HUES6 (cell line): ENCODE measurements at regions not wholly inside any gene's neighbourhood (a gene's known extent, or its start where the extent isn't known, plus 50 kb on each side); places are given as distances from the start of the nearest gene placed in this dataset.
A peak's percentile ranks its signal among the peaks of the same experiment; 100 is the strongest.

Experiments
- H3K27ac ChIP-seq: 2 replicates; pipeline ENCODE4 v1.7.0; 2013; ENCODE audit warnings: low read depth, mild to moderate bottlenecking, low read length, inconsistent platforms
- H3K27me3 ChIP-seq: 2 replicates; pipeline ENCODE4 v1.6.1; 2013; ENCODE audit warnings: low read length; ENCODE audit not compliant: control insufficient read depth, insufficient read depth
- H3K36me3 ChIP-seq: 2 replicates; pipeline ENCODE4 v1.6.1; 2013; ENCODE audit warnings: low read length; ENCODE audit not compliant: control insufficient read depth, insufficient read depth
- H3K4me1 ChIP-seq: 2 replicates; pipeline ENCODE4 v1.6.1; 2013; ENCODE audit warnings: low read length; ENCODE audit not compliant: control insufficient read depth, insufficient read depth
- H3K4me3 ChIP-seq: 2 replicates; pipeline ENCODE4 v1.5.1; 2013; ENCODE audit warnings: low read depth, low read length
- H3K9ac ChIP-seq: one replicate; pipeline ENCODE4 v1.6.1; 2013; ENCODE audit warnings: mild to moderate bottlenecking, low read length
- H3K9me3 ChIP-seq: 2 replicates; pipeline ENCODE4 v1.6.1; 2013; ENCODE audit warnings: low read depth, low read length; ENCODE audit not compliant: control insufficient read depth, insufficient read depth

- Histone ChIP-seq H3K4me3 (no peak overlapping the region), H3K27ac (no peak overlapping the region), H3K4me1 (peaks cover 16% of the 10 kb centered on the region), H3K9ac (peak overlapping the region; percentile 3), H3K36me3 (no peaks in the 10 kb centered on the region), H3K27me3 (no peaks in the 10 kb centered on the region), H3K9me3 (no peaks in the 10 kb centered on the region)
These were observed 61.7 kb upstream of the PSD2 start for GRCh38 chr5:139733698-139734538.

GRCh38 chr5:139734539-139734916 lies 61.1 kb upstream of the PSD2 start:
- Histone ChIP-seq H3K9me3 (no peaks in the 10 kb centered on the region), H3K4me3 (no peak overlapping the region), H3K27ac (no peak overlapping the region), H3K36me3 (no peaks in the 10 kb centered on the region), H3K4me1 (peaks cover 22% of the 10 kb centered on the region), H3K27me3 (no peaks in the 10 kb centered on the region), H3K9ac (no peak overlapping the region)

- H3K27ac ChIP-seq = no peak overlapping the region
These were observed 57.1 kb upstream of the PSD2 start for GRCh38 chr5:139738193-139739149.

GRCh38 chr5:139739150-139739974 lies 56.2 kb upstream of the PSD2 start:
- Histone ChIP-seq H3K36me3 (no peaks in the 10 kb centered on the region), H3K4me1 (peaks cover 39% of the 10 kb centered on the region), H3K27me3 (peaks cover 2% of the 10 kb centered on the region; the same call in 1 of the 2 replicates), H3K9me3 (no peaks in the 10 kb centered on the region), H3K9ac (no peak overlapping the region), H3K4me3 (no peak overlapping the region), H3K27ac (no peak overlapping the region)

More at GRCh38 chr5:139738193-139739149, 57.1 kb upstream of the PSD2 start:
- Histone ChIP-seq H3K36me3 (no peaks in the 10 kb centered on the region), H3K9ac (no peak overlapping the region), H3K9me3 (no peaks in the 10 kb centered on the region), H3K4me3 (no peak overlapping the region), H3K27me3 (no peaks in the 10 kb centered on the region), H3K4me1 (peaks cover 43% of the 10 kb centered on the region)

- peaks cover 48% of the 10 kb centered on the region for H3K4me1 ChIP-seq
These were observed 55.2 kb upstream of the PSD2 start for GRCh38 chr5:139740138-139740991.

GRCh38 chr5:139740992-139741672 lies 54.5 kb upstream of the PSD2 start:
- Histone ChIP-seq H3K4me3 (no peak overlapping the region), H3K9ac (no peak overlapping the region), H3K9me3 (no peaks in the 10 kb centered on the region), H3K36me3 (no peaks in the 10 kb centered on the region), H3K4me1 (peaks cover 55% of the 10 kb centered on the region), H3K27me3 (peaks cover 2% of the 10 kb centered on the region; the same call in 1 of the 2 replicates), H3K27ac (no peak overlapping the region)

More at GRCh38 chr5:139740138-139740991, 55.2 kb upstream of the PSD2 start:
- Histone ChIP-seq H3K9me3 (no peaks in the 10 kb centered on the region), H3K4me3 (no peak overlapping the region), H3K27ac (no peak overlapping the region), H3K9ac (no peak overlapping the region), H3K27me3 (peaks cover 2% of the 10 kb centered on the region; the same call in 1 of the 2 replicates), H3K36me3 (no peaks in the 10 kb centered on the region)

- H3K9me3 ChIP-seq = no peaks in the 10 kb centered on the region
- H3K27ac ChIP-seq = no peak overlapping the region
- peaks cover 6% of the 10 kb centered on the region for H3K27me3 ChIP-seq
- peaks cover 57% of the 10 kb centered on the region for H3K4me1 ChIP-seq
- no peak overlapping the region for H3K9ac ChIP-seq
- no peak overlapping the region for H3K4me3 ChIP-seq
- no peaks in the 10 kb centered on the region for H3K36me3 ChIP-seq
These were observed 53.8 kb upstream of the PSD2 start for GRCh38 chr5:139741823-139742172.

- Histone ChIP-seq H3K27me3 (peaks cover 11% of the 10 kb centered on the region), H3K9ac (no peak overlapping the region), H3K9me3 (no peaks in the 10 kb centered on the region), H3K4me1 (peaks cover 62% of the 10 kb centered on the region), H3K4me3 (no peak overlapping the region), H3K27ac (no peak overlapping the region), H3K36me3 (no peaks in the 10 kb centered on the region)
These were observed 53.3 kb upstream of the PSD2 start for GRCh38 chr5:139742173-139742903.

GRCh38 chr5:139743001-139743771 lies 52.4 kb upstream of the PSD2 start:
- H3K4me1 ChIP-seq = peaks cover 68% of the 10 kb centered on the region
- peaks cover 19% of the 10 kb centered on the region for H3K27me3 ChIP-seq
- H3K9me3 ChIP-seq = no peaks in the 10 kb centered on the region
- peak overlapping the region; percentile 13 for H3K9ac ChIP-seq
- H3K27ac ChIP-seq = no peak overlapping the region
- H3K4me3 ChIP-seq = no peak overlapping the region
- H3K36me3 ChIP-seq = no peaks in the 10 kb centered on the region
